BJ (cell line): ENCODE measurements at regions not wholly inside any gene's neighbourhood (a gene's known extent, or its start where the extent isn't known, plus 50 kb on each side); places are given as distances from the start of the nearest gene placed in this dataset.
A peak's percentile ranks its signal among the peaks of the same experiment; 100 is the strongest.

ENCODE experiments used
- CTCF ChIA-PET: fragments of 350-600 bp; formaldehyde crosslinking; extraction: SDS; loops from one replicate; lab custom pipeline; 2021; ENCODE audit warnings: antibody characterized with exemption, inconsistent platforms; lab: Yijun Ruan, JAX
- POLR2A ChIA-PET: fragments of 300-600 bp; sonication (Branson Sonifier 250); formaldehyde crosslinking; extraction: SDS; loops from one replicate; lab custom pipeline; 2021; ENCODE audit warnings: antibody characterized with exemption; lab: Charles Lee
- DNase-seq: peaks from one replicate; pipeline ENCODE4 v3.0.0-alpha.2; 2011; ENCODE audit warnings: low read depth
- H3K27me3 ChIP-seq: 2 replicates; pipeline ENCODE4 v1.6.0; 2011; ENCODE audit warnings: low read length; ENCODE audit not compliant: control insufficient read depth, insufficient read depth
- H3K36me3 ChIP-seq: 2 replicates; pipeline ENCODE4 v1.5.1; 2011; ENCODE audit warnings: low read length; ENCODE audit not compliant: control insufficient read depth, insufficient read depth
- H3K4me3 ChIP-seq: 2 replicates; pipeline ENCODE4 v1.5.1; 2011; ENCODE audit warnings: low read depth, mild to moderate bottlenecking, control low read depth, low read length
- CTCF ChIP-seq: IDR thresholded peaks from 2 replicates; pipeline ENCODE4 v1.5.1; 2011; ENCODE audit warnings: low read depth, mild to moderate bottlenecking, control low read depth, inconsistent platforms, low read length, moderate library complexity; ENCODE audit not compliant: insufficient read depth

- H3K27me3 ChIP-seq, result no peaks in the 10 kb centered on the region
- ChIA-PET POLR2A (interaction anchor here (0.7 kb wide), 1 partner anchor 21 kb away, joined by 3 read pairs; no protein-coding TSS in a partner anchor), CTCF (no interaction called here)
- no peaks in the 10 kb centered on the region for H3K36me3 ChIP-seq
- TF ChIP-seq CTCF, result no peak
- peak; percentile 80 for DNase-seq
- H3K4me3 ChIP-seq, result no peak overlapping the region
Observed at GRCh38 chr2:145090841-145091761, 571.2 kb upstream of the ZEB2 start.

DNA sequence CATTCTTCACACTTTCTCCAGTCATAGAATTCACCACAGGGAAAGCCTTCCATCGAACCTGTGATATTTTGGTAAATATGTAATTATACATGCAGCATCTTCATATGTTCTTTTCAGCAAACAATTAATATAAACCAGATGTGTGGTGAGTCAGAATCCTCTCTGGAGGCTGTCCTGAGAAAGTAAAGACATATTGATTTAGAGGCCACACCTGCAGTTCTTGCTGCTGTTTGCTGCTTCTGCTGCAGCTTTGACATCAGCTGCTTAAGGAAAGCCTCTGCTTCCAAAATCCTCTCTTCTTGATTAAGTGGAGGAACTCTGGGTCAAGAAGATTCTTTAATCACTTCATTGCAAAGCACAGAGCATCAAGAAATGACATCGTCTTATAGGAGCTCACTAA lies 568.8 kb upstream of the ZEB2 start:
- ChIA-PET CTCF (interaction anchor here (1.1 kb wide), 1 partner anchor 21 kb away, joined by 3 read pairs; no protein-coding TSS in a partner anchor), POLR2A (no interaction called here)
- Histone ChIP-seq H3K27me3 (no peaks in the 10 kb centered on the region), H3K4me3 (no peak overlapping the region), H3K36me3 (no peaks in the 10 kb centered on the region)
- no peak for TF ChIP-seq CTCF
- no peak for DNase-seq

DNA sequence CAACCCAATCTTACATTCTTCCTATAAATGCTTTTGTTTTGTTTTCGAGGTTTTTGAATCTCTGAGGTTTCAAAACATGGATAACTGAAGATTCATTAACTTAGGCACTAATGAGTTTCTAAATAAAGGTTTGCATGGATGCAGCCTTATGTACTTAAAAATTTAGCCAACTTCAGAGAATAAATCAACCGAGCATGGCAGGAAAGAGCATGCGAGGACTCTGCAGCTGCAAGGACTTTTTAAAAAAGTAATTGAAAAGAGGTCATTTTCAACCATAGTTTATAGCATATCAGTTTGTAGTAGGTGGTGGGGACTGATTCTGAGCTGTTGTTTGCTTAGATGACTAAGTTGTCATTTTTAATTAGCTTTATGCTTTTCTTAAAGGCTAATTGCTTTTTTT lies 567.0 kb upstream of the ZEB2 start:
- CTCF ChIA-PET, result no interaction called here
- DNase-seq, result no peak
- no peaks in the 10 kb centered on the region for H3K27me3 ChIP-seq
- POLR2A ChIA-PET, result no interaction called here
- no peak for TF ChIP-seq CTCF
- H3K36me3 ChIP-seq, result no peaks in the 10 kb centered on the region
- no peak overlapping the region for H3K4me3 ChIP-seq

- CTCF ChIA-PET, result interaction anchor here (0.9 kb wide), 1 partner anchor 11 kb away, joined by 3 read pairs; no protein-coding TSS in a partner anchor
- no peak for DNase-seq
- Histone ChIP-seq H3K36me3 (no peaks in the 10 kb centered on the region), H3K4me3 (no peak overlapping the region), H3K27me3 (no peaks in the 10 kb centered on the region)
- POLR2A ChIA-PET, result no interaction called here
- TF ChIP-seq CTCF, result no peak
Observed at GRCh38 chr2:145085612-145086011, 565.7 kb upstream of the ZEB2 start.

- ChIA-PET CTCF (interaction anchor here (0.5 kb wide), 1 partner anchor 26 kb away, joined by 3 read pairs; no protein-coding TSS in a partner anchor), POLR2A (no interaction called here)
- Histone ChIP-seq H3K27me3 (no peaks in the 10 kb centered on the region), H3K4me3 (no peak overlapping the region), H3K36me3 (no peaks in the 10 kb centered on the region)
- DNase-seq, result no peak
- no peak for TF ChIP-seq CTCF
Observed at GRCh38 chr2:145080426-145080825, 560.5 kb upstream of the ZEB2 start.
